Small intestine (tissue), 7 donors: ENCODE measurements at regions not wholly inside any gene's neighbourhood (a gene's known extent, or its start where the extent isn't known, plus 50 kb on each side); places are given as distances from the start of the nearest gene placed in this dataset.

ENCODE experiments used
- DNase-seq, 2 donors: peaks; one replicate each; pipeline versions ENCODE4 v3.0.0 to v3.0.0-alpha.2; 2013
- FAIRE-seq: peaks from 2 replicates; lab custom pipeline; 2012; peaks lifted over from hg19 to GRCh38; lab: Jason Lieb, UNC
- H3K27ac ChIP-seq, 3 donors: one replicate each; pipeline ENCODE4 v1.5.1; 2013; ENCODE audit warnings: low read length in 2 of 3, mild to moderate bottlenecking in 2 of 3, control low read depth in 1 of 3, inconsistent platforms in 1 of 3, low read depth in 1 of 3, moderate library complexity in 1 of 3
- H3K27me3 ChIP-seq, 3 donors: one replicate each; pipeline ENCODE4 v1.6.1; 2013; ENCODE audit warnings: low read length in 3 of 3, inconsistent platforms in 1 of 3; ENCODE audit not compliant: control insufficient read depth in 3 of 3, insufficient read depth in 3 of 3
- H3K36me3 ChIP-seq, 3 donors: one replicate each; pipeline ENCODE4 v1.6.1; 2013; ENCODE audit warnings: low read length in 3 of 3, inconsistent platforms in 1 of 3, low read depth in 1 of 3, mild to moderate bottlenecking in 1 of 3, moderate library complexity in 1 of 3; ENCODE audit not compliant: control insufficient read depth in 3 of 3, insufficient read depth in 2 of 3
- H3K4me1 ChIP-seq, 3 donors: one replicate each; pipeline ENCODE4 v1.6.1; 2013; ENCODE audit warnings: low read length in 2 of 3, inconsistent platforms in 1 of 3, low read depth in 1 of 3, mild to moderate bottlenecking in 1 of 3, moderate library complexity in 1 of 3; ENCODE audit not compliant: control insufficient read depth in 3 of 3, insufficient read depth in 2 of 3
- H3K4me3 ChIP-seq, 3 donors: one replicate each; pipeline ENCODE4 v1.5.1; 2013; ENCODE audit warnings: low read length in 3 of 3, control low read depth in 1 of 3, inconsistent platforms in 1 of 3, low read depth in 1 of 3, mild to moderate bottlenecking in 1 of 3, moderate library complexity in 1 of 3
- H3K9me3 ChIP-seq, 2 donors: one replicate each; pipeline ENCODE4 v1.6.1; 2013; ENCODE audit warnings: low read depth in 1 of 2, low read length in 1 of 2; ENCODE audit not compliant: control insufficient read depth in 2 of 2, insufficient read depth in 1 of 2
- WGBS, 3 donors: extraction: QIAGEN DNeasy Blood & Tissue Kit; methylation state at CpG; one replicate each; pipeline ENCODE4 v1.1.7; 2013; 5-methylcytosine and 5-hydroxymethylcytosine counted together
- donor health status: healthy with polysubstance abuse.
- donor health status: control.
- donor health status: control.
- donor health status: Bipolar disorder and iron deficiency.
- donor health status: healthy.

- Histone ChIP-seq H3K27ac (no peak overlapping the region), H3K27me3 (peaks cover 2 to 25% (median 14%) of the 10 kb centered on the region in 3 donors), H3K4me3 (no peak overlapping the region), H3K36me3 (no peaks in the 10 kb centered on the region), H3K4me1 (no peaks in the 10 kb centered on the region), H3K9me3 (peaks cover 0 to 4% of the 10 kb centered on the region in 2 donors)
- FAIRE-seq (no peak), DNase-seq (no peak)
- 56 to 81% (median 72%) methylated on average over 4 of the region's 4 CpGs for WGBS, 3 donors
Observed at GRCh38 chr11:116529271-116529670, 243.5 kb downstream of the BUD13 start.

GRCh38 chr11:116527180-116527991 is 245.4 kb downstream of the BUD13 start:
- Histone ChIP-seq H3K36me3 (no peaks in the 10 kb centered on the region), H3K27ac (no peak overlapping the region), H3K4me1 (no peaks in the 10 kb centered on the region), H3K27me3 (peaks cover 2 to 12% (median 11%) of the 10 kb centered on the region in 3 donors), H3K4me3 (no peak overlapping the region), H3K9me3 (peaks cover 0 to 4% of the 10 kb centered on the region in 2 donors)
- 73 to 84% (median 79%) methylated on average over 10 of the region's 10 CpGs for WGBS, 3 donors
- DNase-seq: no peak
- no peak for FAIRE-seq

GRCh38 chr11:116525961-116526495 is 246.8 kb downstream of the BUD13 start:
- WGBS, 3 donors: 45 to 60% (median 55%) methylated on average over 4 of the region's 4 CpGs
- Histone ChIP-seq H3K4me3 (no peak overlapping the region), H3K27me3 (peaks cover 2 to 9% (median 4%) of the 10 kb centered on the region in 3 donors), H3K4me1 (no peaks in the 10 kb centered on the region), H3K9me3 (peaks cover 0 to 4% of the 10 kb centered on the region in 2 donors), H3K27ac (no peak overlapping the region), H3K36me3 (no peaks in the 10 kb centered on the region)
- FAIRE-seq (no peak), DNase-seq (no peak)

GRCh38 chr11:116519499-116519898 is 253.3 kb downstream of the BUD13 start:
- DNase-seq: no peak
- Histone ChIP-seq H3K9me3 (no peaks in the 10 kb centered on the region), H3K36me3 (no peaks in the 10 kb centered on the region), H3K27ac (no peak overlapping the region), H3K27me3 (peaks cover 0 to 2% (median 0%) of the 10 kb centered on the region in 3 donors), H3K4me1 (no peaks in the 10 kb centered on the region), H3K4me3 (no peak overlapping the region)
- FAIRE-seq: no peak
- 72 to 87% (median 75%) methylated on average over 5 of the region's 5 CpGs for WGBS, 3 donors

- FAIRE-seq (no peak), DNase-seq (no peak)
- H3K36me3 ChIP-seq: no peaks in the 10 kb centered on the region
- H3K9me3 ChIP-seq: no peaks in the 10 kb centered on the region
- WGBS, 3 donors: 84 to 88% (median 84%) methylated on average over 10 of the region's 10 CpGs
- no peaks in the 10 kb centered on the region for H3K4me1 ChIP-seq
- H3K27me3 ChIP-seq: peaks cover 0 to 2% (median 0%) of the 10 kb centered on the region in 3 donors
- no peak overlapping the region for H3K4me3 ChIP-seq
- no peak overlapping the region for H3K27ac ChIP-seq
Observed at GRCh38 chr11:116518141-116518540, 254.6 kb downstream of the BUD13 start.

GRCh38 chr11:116517584-116517983 is 255.2 kb downstream of the BUD13 start:
- DNase-seq (no peak), FAIRE-seq (no peak)
- WGBS, 3 donors: 67 to 74% (median 71%) methylated on average over 6 of the region's 6 CpGs

GRCh38 chr11:116517077-116517476 is 255.7 kb downstream of the BUD13 start:
- no peaks in the 10 kb centered on the region for H3K9me3 ChIP-seq
- no peak overlapping the region for H3K27ac ChIP-seq
- WGBS, 3 donors: 42 to 64% (median 55%) methylated on average over 4 of the region's 4 CpGs
- peaks cover 0 to 2% (median 0%) of the 10 kb centered on the region in 3 donors for H3K27me3 ChIP-seq
- no peak overlapping the region for H3K4me3 ChIP-seq
- no peaks in the 10 kb centered on the region for H3K4me1 ChIP-seq
- no peaks in the 10 kb centered on the region for H3K36me3 ChIP-seq
- no peak for DNase-seq
- no peak for FAIRE-seq

More at GRCh38 chr11:116517584-116517983, 255.2 kb downstream of the BUD13 start:
- H3K4me3 ChIP-seq: no peak overlapping the region
- H3K4me1 ChIP-seq: no peaks in the 10 kb centered on the region
- H3K27ac ChIP-seq: no peak overlapping the region
- no peaks in the 10 kb centered on the region for H3K9me3 ChIP-seq
- peaks cover 0 to 2% (median 0%) of the 10 kb centered on the region in 3 donors for H3K27me3 ChIP-seq
- no peaks in the 10 kb centered on the region for H3K36me3 ChIP-seq

GRCh38 chr11:116515664-116516184 is 257.1 kb downstream of the BUD13 start:
- no peak overlapping the region for H3K4me3 ChIP-seq
- no peaks in the 10 kb centered on the region for H3K4me1 ChIP-seq
- no peak overlapping the region for H3K27ac ChIP-seq
- DNase-seq (peak in 1 of 2 donors; percentile 31), FAIRE-seq (no peak)
- no peaks in the 10 kb centered on the region for H3K9me3 ChIP-seq
- H3K27me3 ChIP-seq: peaks cover 0 to 2% (median 0%) of the 10 kb centered on the region in 3 donors
- H3K36me3 ChIP-seq: no peaks in the 10 kb centered on the region
- WGBS, 3 donors: 31 to 60% (median 43%) methylated on average over 7 of the region's 7 CpGs
